Kidney (tissue), 13 donors: ENCODE measurements at regions not wholly inside any gene's neighbourhood (a gene's known extent, or its start where the extent isn't known, plus 50 kb on each side); places are given as distances from the start of the nearest gene placed in this dataset.

Source experiments
- DNase-seq, 5 donors: peaks; one replicate each; pipeline ENCODE4 v3.0.0-alpha.2; 2013 to 2020
- FAIRE-seq: peaks from 2 replicates; lab custom pipeline; 2012; peaks lifted over from hg19 to GRCh38; lab: Jason Lieb, UNC
- H3K27ac ChIP-seq, 2 donors: one replicate each; pipeline ENCODE4 v1.7.0; 2013; ENCODE audit warnings: low read depth in 2 of 2, low read length in 2 of 2, inconsistent platforms in 1 of 2
- H3K27me3 ChIP-seq: one replicate; pipeline ENCODE4 v1.7.1; 2013; ENCODE audit warnings: low read length, inconsistent platforms; ENCODE audit not compliant: control insufficient read depth, insufficient read depth
- H3K36me3 ChIP-seq, 3 donors: one replicate each; pipeline versions ENCODE4 v1.7.0 to v1.7.1; 2013; ENCODE audit warnings: low read length in 3 of 3, control low read depth in 1 of 3, inconsistent platforms in 1 of 3; ENCODE audit not compliant: insufficient read depth in 3 of 3, control insufficient read depth in 2 of 3
- H3K4me1 ChIP-seq, 3 donors: one replicate each; pipeline versions ENCODE4 v1.7.0 to v1.7.1; 2013; ENCODE audit warnings: low read length in 3 of 3, inconsistent platforms in 1 of 3, low read depth in 1 of 3; ENCODE audit not compliant: control insufficient read depth in 2 of 3, insufficient read depth in 2 of 3
- H3K4me3 ChIP-seq, 3 donors: one replicate each; pipeline versions ENCODE4 v1.7.0 to v1.8.1; 2013; ENCODE audit warnings: low read length in 3 of 3, control low read depth in 1 of 3, inconsistent platforms in 1 of 3
- H3K9ac ChIP-seq, 3 donors: one replicate each; pipeline versions ENCODE4 v1.7.0 to v1.7.1; 2013; ENCODE audit warnings: low read length in 3 of 3, control low read depth in 1 of 3, inconsistent platforms in 1 of 3
- H3K9me3 ChIP-seq, 3 donors: one replicate each; pipeline versions ENCODE4 v1.7.0 to v1.7.1; 2013; ENCODE audit warnings: low read length in 3 of 3, control low read depth in 1 of 3, inconsistent platforms in 1 of 3; ENCODE audit not compliant: control insufficient read depth in 2 of 3, insufficient read depth in 1 of 3
- CTCF ChIP-seq: IDR thresholded peaks from 3 replicates; pipeline ENCODE4 v1.5.1; 2012; ENCODE audit warnings: mild to moderate bottlenecking, moderate library complexity, borderline replicate concordance; ENCODE audit not compliant: insufficient read depth; ENCODE audit errors: extremely low read depth
- intact Hi-C: fragments of 100-400 bp; cut with DNase I; formaldehyde crosslinking; loops from one replicate; pipeline ENCODE4 v1.11.1; 2022
- donor health status: control.
- donor health status: control.
- donor health status: control.
- donor health status: control.
- donor health status: control.
- donor health status: DM: yes; HTN: yes; CAD: no.
- donor health status: Normal renal cell carcinoma (clear cell type).

GRCh38 chr12:25025951-25026490 is 77.1 kb upstream of the BCAT1 start:
- H3K27me3 ChIP-seq, result no peaks in the 10 kb centered on the region
- H3K36me3 ChIP-seq, result no peaks in the 10 kb centered on the region
- no peak overlapping the region for H3K4me3 ChIP-seq
- no peaks in the 10 kb centered on the region for H3K4me1 ChIP-seq
- DNase-seq (no peak), FAIRE-seq (no peak)
- intact Hi-C loops, result no loop called here
- H3K27ac ChIP-seq, result no peak overlapping the region
- TF ChIP-seq CTCF, result no peak
- no peak overlapping the region for H3K9ac ChIP-seq
- no peaks in the 10 kb centered on the region for H3K9me3 ChIP-seq

- no peaks in the 10 kb centered on the region for H3K9me3 ChIP-seq
- no peak for TF ChIP-seq CTCF
- intact Hi-C loops, result no loop called here
- no peak overlapping the region for H3K27ac ChIP-seq
- no peaks in the 10 kb centered on the region for H3K4me1 ChIP-seq
- no peak for FAIRE-seq
- H3K27me3 ChIP-seq, result no peaks in the 10 kb centered on the region
- H3K4me3 ChIP-seq, result no peak overlapping the region
- DNase-seq, result no peak
- no peaks in the 10 kb centered on the region for H3K36me3 ChIP-seq
- no peak overlapping the region for H3K9ac ChIP-seq
Observed at GRCh38 chr12:25025260-25025659, 76.4 kb upstream of the BCAT1 start.

GRCh38 chr12:25023808-25024207 is 74.9 kb upstream of the BCAT1 start:
- no peak for TF ChIP-seq CTCF
- Histone ChIP-seq H3K27me3 (no peaks in the 10 kb centered on the region), H3K9ac (no peak overlapping the region), H3K4me3 (no peak overlapping the region), H3K27ac (no peak overlapping the region), H3K9me3 (peaks cover 0 to 3% (median 2%) of the 10 kb centered on the region in 3 donors), H3K4me1 (no peaks in the 10 kb centered on the region), H3K36me3 (no peaks in the 10 kb centered on the region)
- no peak for DNase-seq
- intact Hi-C loops, result no loop called here
- no peak for FAIRE-seq

GRCh38 chr12:25020621-25021243 is 71.8 kb upstream of the BCAT1 start:
- no peaks in the 10 kb centered on the region for H3K4me1 ChIP-seq
- FAIRE-seq, result no peak
- H3K27me3 ChIP-seq, result no peaks in the 10 kb centered on the region
- peaks cover 0 to 3% (median 2%) of the 10 kb centered on the region in 3 donors for H3K9me3 ChIP-seq
- no peak overlapping the region for H3K27ac ChIP-seq
- H3K4me3 ChIP-seq, result no peak overlapping the region
- intact Hi-C loops, result no loop called here
- no peaks in the 10 kb centered on the region for H3K36me3 ChIP-seq
- no peak for TF ChIP-seq CTCF
- no peak overlapping the region for H3K9ac ChIP-seq
- no peak for DNase-seq
